H1 (cell line): ENCODE measurements at regions not wholly inside any gene's neighbourhood (a gene's known extent, or its start where the extent isn't known, plus 50 kb on each side); places are given as distances from the start of the nearest gene placed in this dataset.

Experiments
- EP300 ChIP-seq, 2 experiments: IDR thresholded peaks; 1 replicate in 1 of 2; 2 replicates in 1 of 2; pipeline ENCODE4 v1.6.1; 2011 to 2012; ENCODE audit warnings: low read depth in 2 of 2, low read length in 2 of 2, mild to moderate bottlenecking in 2 of 2, borderline replicate concordance in 1 of 2, inconsistent platforms in 1 of 2, moderate library complexity in 1 of 2
- JUN ChIP-seq: IDR thresholded peaks from 2 replicates; pipeline ENCODE4 v1.6.1; 2011; ENCODE audit warnings: low read depth, mild to moderate bottlenecking, improper control_type of control experiment, low read length
- TAF7 ChIP-seq: optimal IDR thresholded peaks from 2 replicates; pipeline ENCODE3; 2011; ENCODE audit warnings: low read depth, mild to moderate bottlenecking, inconsistent platforms, low read length, moderate library complexity, borderline replicate concordance

DNA sequence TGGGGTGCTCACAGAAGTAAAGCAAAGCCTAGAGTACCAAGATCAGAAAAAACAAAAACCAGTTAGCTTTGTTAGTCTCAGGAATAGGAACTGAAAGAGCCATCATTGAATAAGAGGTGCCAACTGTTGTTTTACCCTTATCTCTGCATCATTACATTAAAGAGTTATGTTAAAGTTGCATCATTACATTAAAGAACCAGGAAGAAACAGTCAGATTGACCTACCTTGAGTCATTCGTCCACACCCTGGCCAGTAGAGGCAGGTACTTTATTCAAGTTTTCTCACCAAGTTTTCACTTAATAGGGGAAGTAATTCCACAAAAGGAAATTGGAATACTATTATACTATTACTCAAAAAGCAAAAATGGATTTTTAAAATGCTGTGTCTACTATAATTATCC lies 121.7 kb upstream of the CNOT2 start (continued):
- no peak for TF ChIP-seq EP300 (IDR thresholded peaks at IDR 0.05; ENCODE audit: borderline replicate concordance in 1 of 2, low read depth in 2 of 2, low read length in 2 of 2)
- TF ChIP-seq JUN, result no peak
- no peak for TF ChIP-seq TAF7
